ENCODE measurements at regions not wholly inside any gene's neighbourhood (a gene's known extent, or its start where the extent isn't known, plus 50 kb on each side); places are given as distances from the start of the nearest gene placed in this dataset.

DNA sequence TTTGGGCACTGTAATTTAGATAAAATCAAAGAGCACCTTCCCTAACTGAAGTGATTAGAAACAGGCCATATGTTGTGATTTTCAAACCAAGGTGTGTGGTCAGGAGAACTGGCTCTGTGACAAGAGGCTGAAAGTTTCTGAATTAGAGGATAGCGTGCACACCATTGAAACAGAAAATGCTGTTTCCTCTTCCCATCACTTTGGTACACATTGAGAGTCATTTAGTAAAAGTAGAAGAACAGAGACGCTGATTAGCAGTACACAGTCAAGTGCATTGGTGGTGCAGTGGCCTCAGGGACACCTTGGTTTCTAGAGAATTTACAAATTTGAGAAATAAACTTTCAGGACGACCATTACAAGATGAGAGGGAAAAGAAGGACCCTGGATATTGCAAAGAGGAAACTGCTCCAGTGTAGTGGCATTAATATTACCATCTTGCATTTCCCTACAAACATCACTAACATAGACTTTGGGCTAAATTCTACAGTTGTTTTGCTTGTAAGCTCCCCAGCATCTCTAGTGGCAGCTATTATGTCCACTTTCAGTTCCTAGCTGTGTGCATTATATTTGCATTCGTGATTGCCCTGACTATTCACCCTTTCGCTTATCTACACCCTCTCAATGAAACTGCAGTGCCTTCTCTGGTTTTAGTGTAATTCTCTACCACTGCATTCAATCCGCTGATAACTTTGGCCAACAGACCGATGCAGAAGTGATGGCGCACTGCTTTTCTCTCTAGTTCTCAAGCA lies 728.1 kb upstream of the GRM7 start:
- no peak for DNase-seq
- in situ Hi-C loops (cut with MboI; ENCODE audit: low pct_unique_long_range_greater_than_20kb, low sequenced_read_pairs), result no loop called here

GRCh38 chr3:6142707-6143106 lies 718.2 kb upstream of the GRM7 start:
- in situ Hi-C loops (cut with MboI; ENCODE audit: low pct_unique_long_range_greater_than_20kb, low sequenced_read_pairs), result no loop called here
- no peak for DNase-seq

DNA sequence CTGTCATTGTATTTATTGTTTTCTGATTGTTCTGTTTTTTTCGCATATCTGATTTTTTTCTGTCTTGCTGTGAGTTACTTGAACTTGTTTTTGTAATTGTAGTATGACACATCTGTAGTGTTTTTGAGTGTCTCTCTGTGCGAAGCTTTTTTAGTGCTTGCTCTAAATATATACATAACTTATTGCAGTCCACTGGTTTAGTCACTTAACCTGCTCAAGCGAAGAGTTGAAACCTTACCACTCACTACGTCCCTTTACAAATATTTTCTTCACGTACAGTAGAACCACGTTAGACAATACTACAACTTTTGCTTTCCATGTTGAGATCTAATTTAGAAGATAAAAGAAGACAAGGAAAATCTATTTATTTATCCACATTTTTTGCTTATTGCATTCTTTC lies 713.0 kb upstream of the GRM7 start:
- no peak for DNase-seq
- in situ Hi-C loops (cut with MboI; ENCODE audit: low pct_unique_long_range_greater_than_20kb, low sequenced_read_pairs), result no loop called here

- in situ Hi-C loops (cut with MboI; ENCODE audit: low pct_unique_long_range_greater_than_20kb, low sequenced_read_pairs), result no loop called here
- no peak for DNase-seq
Measured at GRCh38 chr3:6155650-6156338, 705.1 kb upstream of the GRM7 start.

- DNase-seq, result no peak
- in situ Hi-C loops (cut with MboI; ENCODE audit: low pct_unique_long_range_greater_than_20kb, low sequenced_read_pairs), result no loop called here
Measured at GRCh38 chr3:6165951-6166350, 695.0 kb upstream of the GRM7 start.

- DNase-seq, result peak; percentile 85
Measured at GRCh38 chr3:6168256-6168655, 692.7 kb upstream of the GRM7 start.

GRCh38 chr3:6172871-6173642 lies 687.9 kb upstream of the GRM7 start:
- in situ Hi-C loops (cut with MboI; ENCODE audit: low pct_unique_long_range_greater_than_20kb, low sequenced_read_pairs), result no loop called here
- DNase-seq, result no peak

More at GRCh38 chr3:6168256-6168655, 692.7 kb upstream of the GRM7 start:
- in situ Hi-C loops (cut with MboI; ENCODE audit: low pct_unique_long_range_greater_than_20kb, low sequenced_read_pairs), result no loop called here

- in situ Hi-C loops (cut with MboI; ENCODE audit: low pct_unique_long_range_greater_than_20kb, low sequenced_read_pairs), result no loop called here
- no peak for DNase-seq
Measured at GRCh38 chr3:6177417-6177816, 683.5 kb upstream of the GRM7 start.

DNA sequence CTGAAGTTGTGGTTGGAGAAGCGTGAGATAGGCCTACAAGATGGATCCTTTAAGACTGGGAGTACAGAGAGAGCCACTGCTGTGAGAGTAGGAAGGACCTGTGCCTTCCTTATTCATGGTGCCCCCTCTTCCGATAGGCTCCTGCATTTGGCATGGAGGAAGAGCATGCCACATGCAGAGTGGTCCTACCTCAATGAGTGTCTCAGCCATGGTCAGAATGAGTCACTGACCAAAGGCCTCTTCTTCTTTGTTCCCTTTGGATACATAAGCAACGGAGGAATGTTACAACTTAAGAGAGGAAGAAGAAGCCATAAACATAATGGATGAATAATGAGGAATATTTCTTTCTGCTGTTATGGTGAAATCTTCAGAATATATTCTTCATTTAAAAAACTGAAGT lies 681.2 kb upstream of the GRM7 start:
- in situ Hi-C loops (cut with MboI; ENCODE audit: low pct_unique_long_range_greater_than_20kb, low sequenced_read_pairs), result no loop called here
- no peak for DNase-seq

DNA sequence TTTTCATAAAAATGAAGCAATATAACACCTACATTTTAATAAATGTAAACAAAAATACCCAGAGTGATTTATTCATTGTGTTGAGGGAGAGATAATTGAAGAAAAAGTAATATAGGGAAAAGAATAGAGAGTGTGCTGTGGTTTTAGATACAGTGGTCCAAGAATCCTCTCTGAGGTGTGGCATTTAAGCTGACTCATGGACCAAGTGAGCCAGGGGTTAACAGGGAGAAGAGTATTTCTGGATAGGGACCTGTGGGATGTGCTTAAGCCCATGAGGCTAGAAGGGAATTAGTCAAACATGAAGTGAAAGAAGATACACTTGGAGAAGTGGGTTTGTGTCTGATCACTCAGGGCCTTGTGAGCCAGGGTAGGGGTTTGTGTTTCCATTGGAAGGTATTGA lies 680.7 kb upstream of the GRM7 start:
- in situ Hi-C loops (cut with MboI; ENCODE audit: low pct_unique_long_range_greater_than_20kb, low sequenced_read_pairs), result no loop called here
- no peak for DNase-seq

GRCh38 chr3:6182476-6182875 lies 678.4 kb upstream of the GRM7 start:
- in situ Hi-C loops (cut with MboI; ENCODE audit: low pct_unique_long_range_greater_than_20kb, low sequenced_read_pairs), result no loop called here
- DNase-seq, result no peak

DNA sequence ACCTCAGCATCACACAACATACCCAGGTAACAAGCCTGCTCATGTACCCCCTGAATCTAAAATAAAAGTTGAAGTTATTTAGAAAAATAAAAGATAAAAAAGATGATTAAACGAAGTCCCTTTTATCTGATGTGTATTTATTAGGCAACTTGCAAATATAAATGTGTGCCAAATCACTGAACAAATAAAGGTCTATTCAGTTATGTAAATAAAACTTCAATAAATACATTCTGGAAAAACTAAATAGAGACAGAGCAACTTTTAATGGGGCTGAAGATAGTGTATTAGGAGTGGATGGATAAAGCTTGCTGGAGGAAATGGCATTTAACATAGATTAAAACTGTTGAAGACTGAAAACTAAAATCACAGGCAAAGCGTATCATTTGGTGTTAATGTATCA lies 678.0 kb upstream of the GRM7 start:
- DNase-seq, result no peak
- in situ Hi-C loops (cut with MboI; ENCODE audit: low pct_unique_long_range_greater_than_20kb, low sequenced_read_pairs), result no loop called here

GRCh38 chr3:6189384-6189783 lies 671.5 kb upstream of the GRM7 start:
- in situ Hi-C loops (cut with MboI; ENCODE audit: low pct_unique_long_range_greater_than_20kb, low sequenced_read_pairs), result no loop called here
- DNase-seq, result no peak

- DNase-seq, result no peak
- in situ Hi-C loops (cut with MboI; ENCODE audit: low pct_unique_long_range_greater_than_20kb, low sequenced_read_pairs), result no loop called here
Measured at GRCh38 chr3:6204891-6205290, 656.0 kb upstream of the GRM7 start.

DNA sequence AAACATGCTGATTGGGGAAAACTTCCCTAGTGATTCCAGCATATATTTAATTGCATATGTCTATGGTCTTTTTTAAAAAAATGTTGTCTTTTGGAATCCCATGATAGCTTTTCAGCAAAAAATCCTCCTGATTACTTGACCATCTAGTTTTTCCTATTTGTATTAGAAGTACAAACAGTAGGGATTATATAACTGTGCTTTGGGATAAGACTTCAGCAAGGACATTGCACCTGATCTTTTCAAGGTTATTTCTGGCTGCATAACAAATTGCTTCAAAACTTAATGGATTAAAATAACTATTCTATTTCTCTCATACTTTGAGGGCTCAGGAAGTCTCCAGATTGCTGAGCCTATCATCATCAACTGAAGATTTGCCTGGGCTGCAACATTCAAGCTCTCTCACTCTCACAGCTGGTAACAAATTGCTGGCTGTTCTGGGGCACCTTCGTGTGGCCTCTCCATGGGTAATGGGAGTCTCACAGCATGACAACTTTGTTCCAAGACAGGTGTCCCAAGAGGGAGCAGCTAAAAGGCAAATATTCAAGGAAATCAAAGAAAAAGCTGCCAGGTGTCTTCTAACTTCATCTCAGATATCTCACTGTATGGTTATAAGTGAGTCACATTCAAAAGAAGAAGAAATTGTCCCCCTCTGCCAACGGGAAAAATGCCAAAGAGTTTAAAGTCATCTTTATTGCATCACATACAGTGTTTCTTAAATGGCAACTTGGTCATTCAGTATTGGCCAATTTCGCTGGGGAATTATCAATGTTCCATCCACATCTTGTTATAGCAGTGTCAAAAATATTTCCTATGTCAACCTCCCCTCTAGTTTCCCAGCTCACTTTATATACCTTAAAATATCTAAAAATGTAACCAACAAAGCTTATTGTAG lies 644.5 kb upstream of the GRM7 start:
- no peak for DNase-seq
- in situ Hi-C loops (cut with MboI; ENCODE audit: low pct_unique_long_range_greater_than_20kb, low sequenced_read_pairs), result no loop called here

DNA sequence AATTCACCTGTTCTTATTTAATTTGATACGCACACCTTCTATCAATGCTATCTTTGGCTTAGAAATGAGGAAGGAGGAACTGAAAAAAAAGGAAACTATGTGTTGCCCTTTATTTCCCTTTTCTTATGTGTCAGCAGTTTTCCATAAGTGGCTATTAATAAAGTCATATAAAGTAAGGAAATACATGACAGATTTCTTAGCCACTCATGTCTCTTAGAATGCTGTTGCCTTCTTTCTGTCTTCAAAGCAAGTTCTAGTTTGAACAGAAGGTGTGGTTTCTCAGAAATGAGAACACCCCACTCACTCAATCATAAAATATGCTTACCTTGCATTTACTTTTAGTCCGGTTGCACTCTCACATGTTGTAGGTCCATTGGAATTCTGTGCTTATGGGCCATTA lies 640.5 kb upstream of the GRM7 start:
- in situ Hi-C loops (cut with MboI; ENCODE audit: low pct_unique_long_range_greater_than_20kb, low sequenced_read_pairs), result no loop called here
- DNase-seq, result no peak

DNA sequence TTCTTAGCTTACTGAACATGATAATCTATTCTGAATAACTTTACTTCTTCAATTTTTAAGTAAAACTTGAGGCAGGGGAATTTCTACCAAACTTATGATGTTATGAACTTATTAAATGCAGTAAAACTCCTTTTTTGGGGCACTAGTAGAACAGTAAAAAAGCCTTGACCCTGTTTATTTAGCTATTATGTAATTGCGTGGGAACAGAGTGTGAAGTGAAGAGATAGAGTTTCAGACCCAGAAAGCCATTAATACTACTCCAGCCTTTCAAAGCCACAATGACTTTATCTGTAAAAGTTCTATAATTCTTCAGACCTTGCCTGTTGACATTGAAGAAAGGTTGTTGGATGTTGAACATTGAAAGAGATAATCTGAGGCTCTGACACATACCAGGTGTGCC lies 638.8 kb upstream of the GRM7 start:
- DNase-seq, result no peak
- in situ Hi-C loops (cut with MboI; ENCODE audit: low pct_unique_long_range_greater_than_20kb, low sequenced_read_pairs), result no loop called here

DNA sequence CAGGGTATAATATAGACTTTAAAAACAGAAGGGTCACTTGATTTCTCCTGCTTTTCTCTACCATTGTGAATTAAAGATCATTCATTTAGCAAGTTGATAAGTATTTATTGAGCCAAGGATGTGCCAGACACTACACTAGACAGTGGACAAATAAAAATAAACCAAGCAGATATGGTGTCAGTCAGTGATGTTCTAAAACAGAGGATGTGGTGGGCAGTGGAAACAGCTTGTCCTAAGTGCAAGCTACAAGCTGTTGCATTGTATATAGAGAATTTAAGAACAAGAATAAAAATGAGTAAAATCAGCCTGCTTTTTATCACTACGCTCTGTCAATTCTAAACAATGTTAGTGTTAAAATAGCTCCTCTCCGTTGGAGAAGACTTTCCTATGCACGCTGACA lies 637.3 kb upstream of the GRM7 start:
- in situ Hi-C loops (cut with MboI; ENCODE audit: low pct_unique_long_range_greater_than_20kb, low sequenced_read_pairs), result no loop called here

DNA sequence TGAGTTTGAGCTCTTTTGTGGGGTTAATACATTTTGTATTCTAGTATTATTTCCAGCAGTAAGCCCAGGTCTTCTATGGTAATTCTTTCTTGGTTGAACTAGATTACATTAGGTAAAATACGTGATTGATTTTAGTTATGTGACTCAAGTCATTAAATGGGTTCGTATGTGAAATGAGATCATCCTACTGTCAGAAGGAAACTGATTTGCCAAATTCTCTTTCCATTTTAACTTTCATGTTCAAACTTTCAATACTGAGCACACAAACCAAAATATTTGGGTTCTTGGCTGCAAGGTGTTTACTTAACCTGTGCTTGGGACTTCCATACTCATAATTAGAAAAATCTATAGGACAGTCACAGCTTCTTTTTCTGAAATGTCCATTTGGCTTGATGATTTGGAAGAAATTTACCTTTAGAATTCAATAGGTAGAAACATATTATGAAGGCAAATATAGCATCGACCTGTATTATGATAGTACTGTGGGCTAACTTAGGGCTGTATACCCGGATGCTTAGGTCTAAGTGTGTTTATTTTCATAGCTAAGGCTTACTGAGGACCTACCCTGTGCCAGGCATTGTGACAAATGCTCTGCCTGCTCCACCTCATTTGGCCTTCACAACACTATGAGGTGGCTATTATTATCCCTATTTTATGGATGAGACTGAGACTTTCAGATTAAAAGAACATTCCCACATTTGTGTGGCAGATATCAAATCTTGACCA lies 631.8 kb upstream of the GRM7 start:
- no peak for DNase-seq
- in situ Hi-C loops (cut with MboI; ENCODE audit: low pct_unique_long_range_greater_than_20kb, low sequenced_read_pairs), result no loop called here

More for the DNA sequence above, 637.3 kb upstream of the GRM7 start:
- no peak for DNase-seq
